ENCODE measurements at regions not wholly inside any gene's neighbourhood (a gene's known extent, or its start where the extent isn't known, plus 50 kb on each side); places are given as distances from the start of the nearest gene placed in this dataset.

DNA sequence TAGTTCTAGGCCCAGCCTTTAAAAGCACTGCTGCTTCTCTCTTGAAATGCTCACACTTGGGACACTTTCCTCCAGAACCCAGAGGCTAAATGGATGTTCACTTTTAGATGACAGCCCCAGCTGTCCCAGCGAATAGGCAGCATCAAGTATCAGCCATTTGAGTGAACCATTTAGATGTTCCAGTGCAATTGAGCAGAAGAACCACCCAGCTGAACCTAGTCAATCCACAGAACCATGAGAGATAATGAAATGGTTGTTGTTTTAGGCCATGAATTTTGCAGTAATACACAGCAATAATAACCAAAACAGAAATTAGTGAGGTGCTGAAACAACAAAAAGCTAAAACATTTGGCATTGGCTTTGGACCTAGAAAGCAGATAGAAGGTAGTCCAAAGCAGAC lies 273.9 kb downstream of the ETV1 start:
- H3K9me3 ChIP-seq = peaks cover 0 to 13% (median 0%) of the 10 kb centered on the region in 3 donors
- no peak for ATAC-seq
- no peak for TF ChIP-seq EP300 (IDR thresholded peaks at IDR 0.05)
- no peak for TF ChIP-seq POLR2A (IDR thresholded peaks at IDR 0.05)
- TF ChIP-seq POLR2AphosphoS5 (IDR thresholded peaks at IDR 0.05) = no peak
- TF ChIP-seq, protein P1, sequence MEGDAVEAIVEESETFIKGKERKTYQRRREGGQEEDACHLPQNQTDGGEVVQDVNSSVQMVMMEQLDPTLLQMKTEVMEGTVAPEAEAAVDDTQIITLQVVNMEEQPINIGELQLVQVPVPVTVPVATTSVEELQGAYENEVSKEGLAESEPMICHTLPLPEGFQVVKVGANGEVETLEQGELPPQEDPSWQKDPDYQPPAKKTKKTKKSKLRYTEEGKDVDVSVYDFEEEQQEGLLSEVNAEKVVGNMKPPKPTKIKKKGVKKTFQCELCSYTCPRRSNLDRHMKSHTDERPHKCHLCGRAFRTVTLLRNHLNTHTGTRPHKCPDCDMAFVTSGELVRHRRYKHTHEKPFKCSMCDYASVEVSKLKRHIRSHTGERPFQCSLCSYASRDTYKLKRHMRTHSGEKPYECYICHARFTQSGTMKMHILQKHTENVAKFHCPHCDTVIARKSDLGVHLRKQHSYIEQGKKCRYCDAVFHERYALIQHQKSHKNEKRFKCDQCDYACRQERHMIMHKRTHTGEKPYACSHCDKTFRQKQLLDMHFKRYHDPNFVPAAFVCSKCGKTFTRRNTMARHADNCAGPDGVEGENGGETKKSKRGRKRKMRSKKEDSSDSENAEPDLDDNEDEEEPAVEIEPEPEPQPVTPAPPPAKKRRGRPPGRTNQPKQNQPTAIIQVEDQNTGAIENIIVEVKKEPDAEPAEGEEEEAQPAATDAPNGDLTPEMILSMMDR (IDR thresholded peaks at IDR 0.05) = no peak
- H3K36me3 ChIP-seq = no peaks in the 10 kb centered on the region
- WGBS, 2 donors (ENCODE audit: low coverage in 1 of 2) = no CpG with 5 or more reads among the region's 1 CpG
- no peak overlapping the region for H3K27ac ChIP-seq
- no peaks in the 10 kb centered on the region for H3K27me3 ChIP-seq
- H3K4me3 ChIP-seq = no peak overlapping the region
- no peaks in the 10 kb centered on the region for H3K4me1 ChIP-seq

DNA sequence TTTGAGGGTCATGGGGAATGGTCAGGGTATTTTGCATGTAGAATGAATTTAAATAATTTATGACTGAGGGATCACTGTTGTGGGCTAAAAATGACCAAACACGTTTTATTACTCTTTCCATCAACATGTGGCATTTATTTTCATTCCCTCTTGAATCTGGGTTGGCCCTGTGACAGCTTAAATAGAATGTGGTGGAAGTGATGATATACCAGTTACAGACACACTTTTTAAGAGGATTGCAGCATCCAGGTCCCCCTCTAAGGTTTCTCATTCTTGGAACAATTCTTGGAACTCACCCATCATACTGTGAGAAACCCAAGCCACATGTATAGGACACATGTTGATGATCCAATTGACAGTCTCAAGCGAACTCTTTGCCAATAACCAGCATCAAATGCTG lies 272.4 kb downstream of the ETV1 start:
- H3K27me3 ChIP-seq = no peaks in the 10 kb centered on the region
- ATAC-seq = no peak
- no peak for TF ChIP-seq POLR2A (IDR thresholded peaks at IDR 0.05)
- no peak for TF ChIP-seq POLR2AphosphoS5 (IDR thresholded peaks at IDR 0.05)
- TF ChIP-seq, protein P1 (IDR thresholded peaks at IDR 0.05) = no peak
- no peak for TF ChIP-seq EP300 (IDR thresholded peaks at IDR 0.05)
- no peaks in the 10 kb centered on the region for H3K36me3 ChIP-seq
- no peaks in the 10 kb centered on the region for H3K4me1 ChIP-seq
- peaks cover 0 to 13% (median 0%) of the 10 kb centered on the region in 3 donors for H3K9me3 ChIP-seq
- 13 to 70% methylated on average over 1 to 2 of the region's 2 CpGs for WGBS, 2 donors (ENCODE audit: low coverage in 1 of 2)
- H3K27ac ChIP-seq = no peak overlapping the region
- H3K4me3 ChIP-seq = no peak overlapping the region

GRCh38 chr7:13724191-13724976 lies 265.1 kb downstream of the ETV1 start:
- no peaks in the 10 kb centered on the region for H3K9me3 ChIP-seq
- ATAC-seq = no peak
- WGBS, 2 donors (ENCODE audit: low coverage in 1 of 2) = 57 to 93% methylated on average over 7 to 8 of the region's 8 CpGs
- no peaks in the 10 kb centered on the region for H3K27me3 ChIP-seq
- TF ChIP-seq POLR2AphosphoS5 (IDR thresholded peaks at IDR 0.05) = no peak
- no peaks in the 10 kb centered on the region for H3K4me1 ChIP-seq
- H3K36me3 ChIP-seq = no peaks in the 10 kb centered on the region
- no peak overlapping the region for H3K27ac ChIP-seq
- no peak overlapping the region for H3K4me3 ChIP-seq

DNA sequence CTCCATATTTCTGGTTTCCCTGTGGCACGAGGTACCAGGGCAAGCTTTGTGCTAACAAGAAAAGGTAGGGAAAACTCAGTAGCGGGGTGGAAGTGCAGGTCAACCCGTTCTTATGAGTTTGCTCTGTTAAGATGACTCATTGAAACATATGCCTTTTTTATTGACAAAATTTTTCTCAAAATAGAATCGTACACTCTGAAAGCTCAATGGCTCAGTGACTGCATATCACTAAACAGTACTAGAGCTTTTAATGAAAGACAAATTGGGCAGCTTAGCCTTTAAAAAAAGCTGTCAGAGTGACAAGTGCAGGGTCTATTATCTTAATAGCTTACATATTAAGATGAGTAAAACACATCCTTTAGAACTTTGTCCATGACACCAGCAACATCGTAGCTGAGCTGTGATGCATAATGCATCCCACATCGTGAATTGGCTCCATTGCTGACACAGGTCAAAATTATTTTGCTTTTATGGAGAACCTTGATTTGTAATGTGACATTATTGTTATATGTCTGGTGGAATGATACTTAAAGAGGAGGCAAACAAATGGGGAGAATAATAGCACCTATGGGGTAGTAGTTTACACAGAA lies 264.4 kb downstream of the ETV1 start:
- no peaks in the 10 kb centered on the region for H3K27me3 ChIP-seq
- ATAC-seq = no peak
- no peaks in the 10 kb centered on the region for H3K36me3 ChIP-seq
- TF ChIP-seq POLR2AphosphoS5 (IDR thresholded peaks at IDR 0.05) (no peak), POLR2A (IDR thresholded peaks at IDR 0.05) (no peak), EP300 (IDR thresholded peaks at IDR 0.05) (no peak)
- TF ChIP-seq, protein P1 (IDR thresholded peaks at IDR 0.05) = no peak
- no peaks in the 10 kb centered on the region for H3K4me1 ChIP-seq
- WGBS, 2 donors (ENCODE audit: low coverage in 1 of 2) = 60 to 72% methylated on average over 6 of the region's 6 CpGs
- no peak overlapping the region for H3K27ac ChIP-seq
- H3K9me3 ChIP-seq = no peaks in the 10 kb centered on the region
- no peak overlapping the region for H3K4me3 ChIP-seq

DNA sequence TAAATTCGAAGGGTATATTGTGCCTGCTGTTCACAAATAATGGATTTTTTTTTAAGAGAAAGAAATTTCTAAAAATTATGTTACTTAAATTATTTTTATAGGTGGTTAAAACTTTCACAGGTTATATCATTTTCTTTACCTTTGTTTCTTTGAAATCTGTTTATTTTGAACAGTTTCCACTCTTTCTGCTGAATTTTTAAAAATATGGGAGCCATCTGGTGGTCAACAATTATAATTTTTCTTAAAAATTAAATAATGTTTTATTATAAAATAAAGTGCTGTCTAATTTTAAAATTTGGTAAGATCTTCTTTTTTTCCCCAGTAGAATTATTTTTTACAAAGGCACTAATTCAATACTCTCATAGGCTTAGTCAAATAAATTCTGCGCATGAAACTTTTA lies 263.9 kb downstream of the ETV1 start:
- no peak overlapping the region for H3K4me3 ChIP-seq

More for the DNA sequence above, 263.9 kb downstream of the ETV1 start:
- H3K4me1 ChIP-seq = no peaks in the 10 kb centered on the region
- no peak for ATAC-seq
- H3K27me3 ChIP-seq = no peaks in the 10 kb centered on the region
- no peaks in the 10 kb centered on the region for H3K9me3 ChIP-seq
- WGBS, 2 donors (ENCODE audit: low coverage in 1 of 2) = 87 to 91% methylated on average over 2 of the region's 2 CpGs
- TF ChIP-seq, protein P1 (IDR thresholded peaks at IDR 0.05) = no peak
- no peak for TF ChIP-seq POLR2A (IDR thresholded peaks at IDR 0.05)
- TF ChIP-seq EP300 (IDR thresholded peaks at IDR 0.05) = no peak
- no peak for TF ChIP-seq POLR2AphosphoS5 (IDR thresholded peaks at IDR 0.05)
- H3K36me3 ChIP-seq = no peaks in the 10 kb centered on the region
- H3K27ac ChIP-seq = no peak overlapping the region
